ENCODE measurements at regions not wholly inside any gene's neighbourhood (a gene's known extent, or its start where the extent isn't known, plus 50 kb on each side); places are given as distances from the start of the nearest gene placed in this dataset.

- no peak for DNase-seq
- no peaks in the 10 kb centered on the region for H3K27me3 ChIP-seq
Observed at GRCh38 chrX:131923614-131924250, 99.4 kb upstream of the STK26 start.

GRCh38 chrX:131938749-131939148 is 84.4 kb upstream of the STK26 start:
- H3K4me1 ChIP-seq: no peaks in the 10 kb centered on the region
- no peak overlapping the region for H3K4me3 ChIP-seq (ENCODE audit: low read depth, low read length)
- no peak for DNase-seq
- no peaks in the 10 kb centered on the region for H3K27me3 ChIP-seq
- no peak for TF ChIP-seq CTCF (IDR thresholded peaks at IDR 0.05; ENCODE audit: low read depth, low read length)
- no peaks in the 10 kb centered on the region for H3K9me3 ChIP-seq
- no peaks in the 10 kb centered on the region for H3K36me3 ChIP-seq

More at GRCh38 chrX:131923614-131924250, 99.4 kb upstream of the STK26 start:
- Histone ChIP-seq H3K4me1 (no peaks in the 10 kb centered on the region), H3K9me3 (no peaks in the 10 kb centered on the region), H3K36me3 (no peaks in the 10 kb centered on the region), H3K4me3 (ENCODE audit: low read depth, low read length) (no peak overlapping the region)
- no peak for TF ChIP-seq CTCF (IDR thresholded peaks at IDR 0.05; ENCODE audit: low read depth, low read length)

- no peak for TF ChIP-seq CTCF (IDR thresholded peaks at IDR 0.05; ENCODE audit: low read depth, low read length)
- Histone ChIP-seq H3K27me3 (no peaks in the 10 kb centered on the region), H3K4me3 (ENCODE audit: low read depth, low read length) (no peak overlapping the region), H3K36me3 (no peaks in the 10 kb centered on the region), H3K4me1 (no peaks in the 10 kb centered on the region), H3K9me3 (no peaks in the 10 kb centered on the region)
- no peak for DNase-seq
Observed at GRCh38 chrX:131942034-131942433, 81.1 kb upstream of the STK26 start.

- Histone ChIP-seq H3K4me1 (no peaks in the 10 kb centered on the region), H3K9me3 (no peaks in the 10 kb centered on the region), H3K36me3 (no peaks in the 10 kb centered on the region), H3K27me3 (no peaks in the 10 kb centered on the region), H3K4me3 (ENCODE audit: low read depth, low read length) (no peak overlapping the region)
- no peak for TF ChIP-seq CTCF (IDR thresholded peaks at IDR 0.05; ENCODE audit: low read depth, low read length)
- DNase-seq: no peak
Observed at GRCh38 chrX:131944936-131945902, 77.9 kb upstream of the STK26 start.

GRCh38 chrX:131951166-131951565 is 71.9 kb upstream of the STK26 start:
- no peak for TF ChIP-seq CTCF (IDR thresholded peaks at IDR 0.05; ENCODE audit: low read depth, low read length)
- Histone ChIP-seq H3K4me1 (no peaks in the 10 kb centered on the region), H3K36me3 (no peaks in the 10 kb centered on the region), H3K27me3 (no peaks in the 10 kb centered on the region), H3K4me3 (ENCODE audit: low read depth, low read length) (no peak overlapping the region), H3K9me3 (no peaks in the 10 kb centered on the region)
- DNase-seq: no peak
